ENCODE measurements at regions not wholly inside any gene's neighbourhood (a gene's known extent, or its start where the extent isn't known, plus 50 kb on each side); places are given as distances from the start of the nearest gene placed in this dataset.

DNA sequence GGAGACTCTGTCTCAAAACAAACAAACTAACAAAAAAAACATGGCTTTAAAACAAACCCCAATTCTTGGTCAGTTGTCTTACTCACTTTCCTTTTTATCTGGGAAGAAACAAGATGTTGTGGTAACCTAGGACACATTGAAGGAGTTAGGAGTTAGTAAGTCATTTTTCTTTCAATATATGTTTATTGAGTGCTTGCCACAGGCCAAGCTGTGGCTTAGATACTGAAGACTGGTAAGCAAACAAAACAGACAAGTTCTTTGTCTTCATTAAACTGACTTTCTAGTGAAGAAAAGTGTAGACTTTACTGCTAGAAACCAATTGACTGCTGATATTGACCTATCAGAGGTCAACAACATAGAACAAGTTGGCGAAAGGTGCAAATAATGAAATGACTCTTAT is 1228.3 kb upstream of the FAM98A start:
- no peak for TF ChIP-seq POLR2A (IDR thresholded peaks at IDR 0.05)
- TF ChIP-seq, protein P1, sequence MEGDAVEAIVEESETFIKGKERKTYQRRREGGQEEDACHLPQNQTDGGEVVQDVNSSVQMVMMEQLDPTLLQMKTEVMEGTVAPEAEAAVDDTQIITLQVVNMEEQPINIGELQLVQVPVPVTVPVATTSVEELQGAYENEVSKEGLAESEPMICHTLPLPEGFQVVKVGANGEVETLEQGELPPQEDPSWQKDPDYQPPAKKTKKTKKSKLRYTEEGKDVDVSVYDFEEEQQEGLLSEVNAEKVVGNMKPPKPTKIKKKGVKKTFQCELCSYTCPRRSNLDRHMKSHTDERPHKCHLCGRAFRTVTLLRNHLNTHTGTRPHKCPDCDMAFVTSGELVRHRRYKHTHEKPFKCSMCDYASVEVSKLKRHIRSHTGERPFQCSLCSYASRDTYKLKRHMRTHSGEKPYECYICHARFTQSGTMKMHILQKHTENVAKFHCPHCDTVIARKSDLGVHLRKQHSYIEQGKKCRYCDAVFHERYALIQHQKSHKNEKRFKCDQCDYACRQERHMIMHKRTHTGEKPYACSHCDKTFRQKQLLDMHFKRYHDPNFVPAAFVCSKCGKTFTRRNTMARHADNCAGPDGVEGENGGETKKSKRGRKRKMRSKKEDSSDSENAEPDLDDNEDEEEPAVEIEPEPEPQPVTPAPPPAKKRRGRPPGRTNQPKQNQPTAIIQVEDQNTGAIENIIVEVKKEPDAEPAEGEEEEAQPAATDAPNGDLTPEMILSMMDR (IDR thresholded peaks at IDR 0.05), result no peak
